Neuron (in vitro differentiated cells): ENCODE measurements at regions not wholly inside any gene's neighbourhood (a gene's known extent, or its start where the extent isn't known, plus 50 kb on each side); places are given as distances from the start of the nearest gene placed in this dataset.

Experiments used
- H2AFZ ChIP-seq: one replicate; pipeline ENCODE4 v1.6.1; 2013; ENCODE audit warnings: low read depth, mild to moderate bottlenecking, inconsistent platforms, low read length, moderate library complexity
- H3K27me3 ChIP-seq: one replicate; pipeline ENCODE4 v1.6.1; 2013; ENCODE audit warnings: low read length; ENCODE audit not compliant: insufficient read depth
- H3K36me3 ChIP-seq: one replicate; pipeline ENCODE4 v1.6.1; 2013; ENCODE audit warnings: low read length; ENCODE audit not compliant: insufficient read depth
- H3K4me1 ChIP-seq: one replicate; pipeline ENCODE4 v1.6.1; 2013; ENCODE audit warnings: low read length; ENCODE audit not compliant: insufficient read depth
- H3K4me3 ChIP-seq: 2 replicates; pipeline ENCODE4 v1.5.1; 2013; ENCODE audit warnings: mild to moderate bottlenecking, low read length, moderate library complexity
- H3K9me3 ChIP-seq: one replicate; pipeline ENCODE4 v1.6.1; 2013; ENCODE audit warnings: low read length

DNA sequence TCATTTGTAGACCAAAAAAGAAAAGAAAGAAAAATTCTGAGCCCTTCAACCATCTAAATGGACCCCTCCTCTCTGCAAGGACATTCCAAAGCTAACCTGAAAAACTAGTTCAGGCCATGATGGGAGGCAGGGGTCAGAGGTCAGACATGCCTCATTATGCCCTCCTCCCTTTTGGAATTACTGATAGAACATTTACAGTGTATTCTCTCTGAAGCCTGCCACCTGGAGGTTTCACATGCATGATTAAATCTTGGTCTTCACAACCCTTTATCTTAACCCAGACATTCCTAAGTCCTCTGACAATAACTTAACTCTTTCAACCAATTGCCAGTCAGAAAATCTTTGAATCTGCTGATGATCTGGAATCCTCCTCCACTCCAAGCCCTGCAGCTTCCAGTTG is 86.0 kb downstream of the SPP2 start:
- Histone ChIP-seq H3K36me3 (no peaks in the 10 kb centered on the region), H3K4me3 (no peak overlapping the region), H3K27me3 (no peaks in the 10 kb centered on the region), H3K9me3 (no peaks in the 10 kb centered on the region), H3K4me1 (no peaks in the 10 kb centered on the region), H2AFZ (no peak overlapping the region)

DNA sequence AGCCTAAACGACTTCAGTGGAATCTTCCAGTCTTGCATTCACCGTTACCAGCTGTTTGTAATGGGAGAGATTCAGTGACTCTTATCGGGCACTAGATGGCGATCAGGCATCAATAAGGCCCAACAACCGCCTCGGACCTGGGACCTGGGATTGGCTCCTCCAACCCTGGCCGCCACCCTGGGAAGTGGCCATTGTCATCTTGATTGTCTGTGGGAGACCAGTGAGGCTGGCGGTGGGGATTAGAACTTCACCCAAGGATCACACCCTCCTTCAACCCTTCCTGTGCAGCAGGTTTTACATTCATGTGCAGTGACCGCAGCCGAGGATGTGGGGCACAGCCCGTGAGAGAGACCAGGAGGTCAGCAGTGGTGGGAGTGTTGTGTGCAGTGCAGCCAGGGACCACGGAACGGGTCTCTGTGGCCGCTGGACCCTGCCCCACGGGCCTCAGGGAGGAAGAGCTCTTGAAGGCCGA is 85.3 kb downstream of the SPP2 start:
- no peak overlapping the region for H3K4me3 ChIP-seq
- no peak overlapping the region for H2AFZ ChIP-seq
- H3K27me3 ChIP-seq: no peaks in the 10 kb centered on the region
- no peaks in the 10 kb centered on the region for H3K36me3 ChIP-seq
- no peaks in the 10 kb centered on the region for H3K4me1 ChIP-seq
- H3K9me3 ChIP-seq: no peaks in the 10 kb centered on the region

DNA sequence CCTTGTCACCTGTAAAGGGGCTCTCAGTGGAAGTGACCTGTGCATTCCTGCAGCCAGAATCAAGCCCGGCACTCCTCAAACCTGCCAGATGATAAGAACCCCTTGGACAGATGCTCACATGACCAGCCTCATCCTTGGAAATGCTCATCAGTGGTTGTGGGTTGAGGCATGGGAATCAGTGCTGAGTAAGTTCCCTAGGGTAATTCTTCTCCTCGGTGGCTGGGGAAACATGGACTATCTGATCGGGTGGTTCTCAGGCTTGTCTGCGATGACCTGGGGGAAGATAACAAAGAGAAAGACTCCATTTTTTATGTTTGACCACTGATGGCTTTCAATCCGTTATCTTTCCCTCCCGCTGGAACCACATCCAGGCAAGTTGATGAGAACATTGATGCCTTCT is 84.0 kb downstream of the SPP2 start:
- Histone ChIP-seq H3K4me1 (no peaks in the 10 kb centered on the region), H3K4me3 (no peak overlapping the region), H3K36me3 (no peaks in the 10 kb centered on the region), H2AFZ (no peak overlapping the region), H3K9me3 (no peaks in the 10 kb centered on the region), H3K27me3 (no peaks in the 10 kb centered on the region)

DNA sequence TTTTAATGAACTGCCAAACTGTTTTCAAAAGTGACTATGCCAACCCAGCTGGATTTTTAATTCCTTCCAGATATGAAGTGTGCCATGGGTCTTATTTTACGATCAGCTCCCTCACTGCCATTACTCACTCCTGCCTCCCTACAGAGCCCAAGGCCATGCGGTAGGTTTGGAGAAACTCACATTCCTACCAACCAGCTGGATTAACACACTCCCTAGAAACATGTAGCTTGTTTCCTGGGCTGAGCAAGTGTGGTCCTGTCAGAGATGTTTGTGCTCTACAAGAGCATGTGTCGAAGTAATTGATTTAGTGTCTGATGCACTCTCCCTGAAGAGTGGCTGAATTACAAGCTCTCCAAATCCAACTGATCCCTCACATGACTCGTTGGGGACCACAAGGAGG is 82.5 kb downstream of the SPP2 start:
- H2AFZ ChIP-seq: no peak overlapping the region
- no peaks in the 10 kb centered on the region for H3K9me3 ChIP-seq
- H3K36me3 ChIP-seq: no peaks in the 10 kb centered on the region
- H3K4me1 ChIP-seq: no peaks in the 10 kb centered on the region
- no peak overlapping the region for H3K4me3 ChIP-seq
- no peaks in the 10 kb centered on the region for H3K27me3 ChIP-seq

DNA sequence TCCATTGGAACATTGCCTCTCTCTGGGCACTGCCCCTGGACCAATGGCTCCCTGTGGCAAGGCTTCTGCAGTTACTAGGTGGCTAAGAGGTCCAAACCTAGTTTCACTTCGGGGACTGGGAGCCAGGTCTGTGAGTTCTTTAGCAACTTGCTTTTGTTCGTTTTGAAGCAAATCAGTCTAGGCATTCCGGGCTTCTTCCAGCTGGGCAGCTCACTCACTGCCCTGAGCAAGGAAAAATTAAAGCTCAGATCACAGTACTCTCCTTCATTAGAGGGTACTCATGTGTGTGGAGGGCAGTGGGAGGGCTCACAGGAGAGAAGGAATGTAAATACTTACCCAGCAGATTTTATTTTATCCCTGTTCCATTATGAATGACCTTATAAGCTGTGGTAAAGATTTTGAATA is 80.3 kb downstream of the SPP2 start:
- Histone ChIP-seq H3K9me3 (no peaks in the 10 kb centered on the region), H3K36me3 (no peaks in the 10 kb centered on the region), H2AFZ (no peak overlapping the region), H3K4me3 (no peak overlapping the region), H3K4me1 (no peaks in the 10 kb centered on the region), H3K27me3 (no peaks in the 10 kb centered on the region)

DNA sequence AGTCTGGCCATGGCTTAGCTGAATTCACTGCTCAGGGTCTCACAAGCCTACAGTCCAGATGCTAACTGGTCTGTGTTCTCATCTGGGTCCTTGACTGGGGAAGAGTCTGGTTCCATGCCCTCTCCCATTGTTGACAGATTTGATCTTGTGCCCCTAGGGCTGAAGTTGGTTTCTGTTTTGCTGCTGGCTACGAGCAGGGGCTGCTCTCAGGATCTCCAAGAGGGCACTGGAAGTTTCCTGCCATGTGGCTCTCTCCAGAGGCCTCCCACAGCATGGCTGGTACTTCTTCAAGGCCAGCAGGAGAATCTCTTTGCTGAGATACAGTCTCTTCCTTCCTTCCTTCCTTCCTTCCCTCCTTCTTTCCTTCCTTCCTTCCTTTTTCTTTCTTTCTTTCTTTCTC is 78.1 kb downstream of the SPP2 start:
- no peaks in the 10 kb centered on the region for H3K4me1 ChIP-seq
- no peak overlapping the region for H3K4me3 ChIP-seq

More for the DNA sequence above, 78.1 kb downstream of the SPP2 start:
- Histone ChIP-seq H3K9me3 (no peaks in the 10 kb centered on the region), H3K27me3 (no peaks in the 10 kb centered on the region), H2AFZ (no peak overlapping the region), H3K36me3 (no peaks in the 10 kb centered on the region)
